DOHH2 (cell line): ENCODE measurements at regions not wholly inside any gene's neighbourhood (a gene's known extent, or its start where the extent isn't known, plus 50 kb on each side); places are given as distances from the start of the nearest gene placed in this dataset.

ENCODE experiments used
- EZH2phosphoT487 ChIP-seq: fragments of 200-600 bp; sonication (generic); IDR thresholded peaks from 2 replicates; pipeline ENCODE4 v1.6.1; 2017; ENCODE audit warnings: borderline replicate concordance, mild to moderate bottlenecking, antibody characterized with exemption, low read length, moderate library complexity, mixed read lengths
- TF ChIP-seq, protein P1 (sequence below): fragments of 200-600 bp; sonication (generic); IDR thresholded peaks from one replicate; pipeline ENCODE4 v1.5.1; 2014; ENCODE audit warnings: antibody characterized with exemption, mild to moderate bottlenecking, low read depth, low read length; ENCODE audit not compliant: poor library complexity, severe bottlenecking

- TF ChIP-seq, protein P1, sequence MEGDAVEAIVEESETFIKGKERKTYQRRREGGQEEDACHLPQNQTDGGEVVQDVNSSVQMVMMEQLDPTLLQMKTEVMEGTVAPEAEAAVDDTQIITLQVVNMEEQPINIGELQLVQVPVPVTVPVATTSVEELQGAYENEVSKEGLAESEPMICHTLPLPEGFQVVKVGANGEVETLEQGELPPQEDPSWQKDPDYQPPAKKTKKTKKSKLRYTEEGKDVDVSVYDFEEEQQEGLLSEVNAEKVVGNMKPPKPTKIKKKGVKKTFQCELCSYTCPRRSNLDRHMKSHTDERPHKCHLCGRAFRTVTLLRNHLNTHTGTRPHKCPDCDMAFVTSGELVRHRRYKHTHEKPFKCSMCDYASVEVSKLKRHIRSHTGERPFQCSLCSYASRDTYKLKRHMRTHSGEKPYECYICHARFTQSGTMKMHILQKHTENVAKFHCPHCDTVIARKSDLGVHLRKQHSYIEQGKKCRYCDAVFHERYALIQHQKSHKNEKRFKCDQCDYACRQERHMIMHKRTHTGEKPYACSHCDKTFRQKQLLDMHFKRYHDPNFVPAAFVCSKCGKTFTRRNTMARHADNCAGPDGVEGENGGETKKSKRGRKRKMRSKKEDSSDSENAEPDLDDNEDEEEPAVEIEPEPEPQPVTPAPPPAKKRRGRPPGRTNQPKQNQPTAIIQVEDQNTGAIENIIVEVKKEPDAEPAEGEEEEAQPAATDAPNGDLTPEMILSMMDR = no peak
- TF ChIP-seq EZH2phosphoT487 = no peak
These were observed 145.9 kb downstream of the RFC3 start for GRCh38 chr13:33963895-33964294.
